Ishikawa (cell line): ENCODE measurements at regions not wholly inside any gene's neighbourhood (a gene's known extent, or its start where the extent isn't known, plus 50 kb on each side); places are given as distances from the start of the nearest gene placed in this dataset.

Source experiments
- CEBPB ChIP-seq: IDR thresholded peaks from 2 replicates; pipeline ENCODE4 v1.6.1; 2012
- CREB1 ChIP-seq: IDR thresholded peaks from 2 replicates; pipeline ENCODE4 v1.6.1; 2012; ENCODE audit warnings: low read depth
- EGR1 ChIP-seq: IDR thresholded peaks from 2 replicates; pipeline ENCODE4 v1.6.1; 2012
- RAD21 ChIP-seq: IDR thresholded peaks from 2 replicates; pipeline ENCODE4 v1.6.1; 2012; ENCODE audit warnings: low read depth
- TAF1 ChIP-seq: IDR thresholded peaks from 2 replicates; pipeline ENCODE4 v1.6.1; 2012; ENCODE audit warnings: low read depth, mild to moderate bottlenecking
- TF ChIP-seq, protein P1 (sequence below): IDR thresholded peaks from 2 replicates; pipeline ENCODE4 v1.6.1; 2012

DNA sequence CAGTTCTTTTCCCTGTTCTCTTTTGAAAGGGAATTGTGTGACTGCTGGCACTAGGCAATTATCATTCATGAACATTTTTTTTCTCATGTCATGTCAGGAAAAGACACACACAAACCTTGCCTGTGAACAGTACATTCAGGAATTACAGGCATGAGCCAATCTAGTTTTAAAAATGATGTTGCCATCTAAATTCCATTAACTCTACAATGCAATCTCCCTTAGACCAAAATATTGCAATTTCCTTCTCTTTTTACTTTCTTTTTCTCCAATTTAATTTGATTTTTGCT lies 127.5 kb upstream of the STMND1 start:
- TF ChIP-seq, protein P1, sequence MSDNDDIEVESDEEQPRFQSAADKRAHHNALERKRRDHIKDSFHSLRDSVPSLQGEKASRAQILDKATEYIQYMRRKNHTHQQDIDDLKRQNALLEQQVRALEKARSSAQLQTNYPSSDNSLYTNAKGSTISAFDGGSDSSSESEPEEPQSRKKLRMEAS: no peak
- TF ChIP-seq TAF1: no peak
- no peak for TF ChIP-seq EGR1
- no peak for TF ChIP-seq RAD21
- no peak for TF ChIP-seq CREB1
- TF ChIP-seq CEBPB: no peak
